RWPE2 (cell line): ENCODE measurements at regions not wholly inside any gene's neighbourhood (a gene's known extent, or its start where the extent isn't known, plus 50 kb on each side); places are given as distances from the start of the nearest gene placed in this dataset.

Experiments
- ATAC-seq: fragments of 200-7000 bp; cut with Tn5 transposase; 3 replicates; pipeline ENCODE4 v1.9.1; 2021; ENCODE audit warnings: low read depth
- DNase-seq: peaks from one replicate; pipeline ENCODE4 v3.0.0-alpha.2; 2020; ENCODE audit warnings: low spot score
- H3K27ac ChIP-seq: fragments of 450-650 bp; 2 replicates; pipeline ENCODE4 v1.5.1; 2017; ENCODE audit warnings: mild to moderate bottlenecking; ENCODE audit not compliant: poor library complexity, severe bottlenecking
- H3K27me3 ChIP-seq: fragments of 250-450 bp; sonication (Bioruptor Pico); 2 replicates; pipeline ENCODE4 v1.5.1; 2021; ENCODE audit warnings: mild to moderate bottlenecking, moderate library complexity; ENCODE audit not compliant: insufficient read depth, poor library complexity, severe bottlenecking
- H3K36me3 ChIP-seq: fragments of 250-450 bp; sonication (Bioruptor Pico); 2 replicates; pipeline ENCODE4 v1.5.1; 2020; ENCODE audit warnings: low read depth, mild to moderate bottlenecking, moderate library complexity
- H3K4me1 ChIP-seq: fragments of 250-450 bp; sonication (Bioruptor Pico); 2 replicates; pipeline ENCODE4 v1.5.1; 2021; ENCODE audit warnings: mild to moderate bottlenecking, moderate library complexity; ENCODE audit not compliant: insufficient read depth, poor library complexity, severe bottlenecking
- H3K4me3 ChIP-seq: fragments of 250-450 bp; sonication (Bioruptor Pico); 2 replicates; pipeline ENCODE4 v1.5.1; 2021; ENCODE audit warnings: mild to moderate bottlenecking, moderate library complexity; ENCODE audit not compliant: severe bottlenecking
- H3K9me3 ChIP-seq: fragments of 250-450 bp; sonication (Bioruptor Pico); 2 replicates; pipeline ENCODE4 v1.5.1; 2021; ENCODE audit warnings: mild to moderate bottlenecking, moderate library complexity; ENCODE audit not compliant: severe bottlenecking
- TF ChIP-seq, protein P1 (sequence below): fragments of 450-650 bp; IDR thresholded peaks from one replicate; pipeline ENCODE4 v1.5.1; 2017; ENCODE audit warnings: mild to moderate bottlenecking, moderate library complexity; ENCODE audit not compliant: poor library complexity, severe bottlenecking

- Histone ChIP-seq H3K4me1 (no peaks in the 10 kb centered on the region), H3K36me3 (no peaks in the 10 kb centered on the region), H3K27me3 (peaks cover 2% of the 10 kb centered on the region), H3K27ac (no peak overlapping the region), H3K4me3 (no peak overlapping the region), H3K9me3 (no peaks in the 10 kb centered on the region)
- ATAC-seq (no peak), DNase-seq (no peak)
- TF ChIP-seq, protein P1, sequence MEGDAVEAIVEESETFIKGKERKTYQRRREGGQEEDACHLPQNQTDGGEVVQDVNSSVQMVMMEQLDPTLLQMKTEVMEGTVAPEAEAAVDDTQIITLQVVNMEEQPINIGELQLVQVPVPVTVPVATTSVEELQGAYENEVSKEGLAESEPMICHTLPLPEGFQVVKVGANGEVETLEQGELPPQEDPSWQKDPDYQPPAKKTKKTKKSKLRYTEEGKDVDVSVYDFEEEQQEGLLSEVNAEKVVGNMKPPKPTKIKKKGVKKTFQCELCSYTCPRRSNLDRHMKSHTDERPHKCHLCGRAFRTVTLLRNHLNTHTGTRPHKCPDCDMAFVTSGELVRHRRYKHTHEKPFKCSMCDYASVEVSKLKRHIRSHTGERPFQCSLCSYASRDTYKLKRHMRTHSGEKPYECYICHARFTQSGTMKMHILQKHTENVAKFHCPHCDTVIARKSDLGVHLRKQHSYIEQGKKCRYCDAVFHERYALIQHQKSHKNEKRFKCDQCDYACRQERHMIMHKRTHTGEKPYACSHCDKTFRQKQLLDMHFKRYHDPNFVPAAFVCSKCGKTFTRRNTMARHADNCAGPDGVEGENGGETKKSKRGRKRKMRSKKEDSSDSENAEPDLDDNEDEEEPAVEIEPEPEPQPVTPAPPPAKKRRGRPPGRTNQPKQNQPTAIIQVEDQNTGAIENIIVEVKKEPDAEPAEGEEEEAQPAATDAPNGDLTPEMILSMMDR: no peak
Observed at GRCh38 chr5:40073927-40074326, 605.8 kb upstream of the PTGER4 start.

DNA sequence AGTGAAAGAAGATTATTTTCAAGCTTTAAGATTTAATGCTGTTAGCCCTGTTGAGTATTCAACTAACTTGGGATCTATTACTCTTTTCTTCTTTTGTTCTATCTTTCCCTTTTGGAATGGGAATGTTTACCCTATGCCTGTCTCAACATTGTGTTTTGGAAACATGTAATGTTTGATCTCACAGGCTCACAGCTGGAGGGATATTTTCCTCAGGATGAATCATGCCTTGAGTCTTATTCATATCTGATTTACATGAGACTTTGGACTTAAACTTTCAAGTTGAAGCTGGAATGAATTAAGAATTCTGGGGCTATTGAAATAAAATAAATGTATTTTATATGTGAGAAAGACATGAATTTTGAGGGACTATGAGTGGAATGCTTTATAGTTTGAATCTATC lies 607.8 kb upstream of the PTGER4 start:
- Histone ChIP-seq H3K4me3 (no peak overlapping the region), H3K4me1 (no peaks in the 10 kb centered on the region), H3K36me3 (no peaks in the 10 kb centered on the region), H3K27ac (no peak overlapping the region), H3K27me3 (peaks cover under 1% of the 10 kb centered on the region), H3K9me3 (no peaks in the 10 kb centered on the region)
- ATAC-seq: no peak
- TF ChIP-seq, protein P1: no peak
- no peak for DNase-seq

DNA sequence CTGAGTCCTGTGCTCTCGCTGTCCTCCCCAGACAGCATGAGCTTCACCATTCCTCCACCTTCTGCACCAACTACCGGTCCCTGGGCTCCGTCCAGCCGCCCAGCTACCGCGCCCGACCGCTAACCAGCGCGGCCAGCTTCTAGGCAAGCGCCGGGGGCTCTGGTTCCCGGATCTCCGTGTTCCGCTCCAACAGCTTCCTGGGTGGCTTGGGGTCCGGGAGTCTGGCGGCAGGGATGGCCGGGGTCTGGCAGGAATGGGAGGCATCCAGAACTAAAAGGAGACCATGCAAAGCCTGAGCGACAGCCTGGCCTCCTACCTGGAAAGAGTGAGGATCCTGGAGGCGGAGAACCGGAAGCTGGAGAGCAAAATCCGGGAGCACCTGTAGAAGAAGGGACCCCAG lies 613.1 kb upstream of the PTGER4 start:
- Histone ChIP-seq H3K4me3 (no peak overlapping the region), H3K27me3 (no peaks in the 10 kb centered on the region), H3K9me3 (no peaks in the 10 kb centered on the region), H3K36me3 (no peaks in the 10 kb centered on the region; the same call in 1 of the 2 replicates), H3K27ac (no peak overlapping the region), H3K4me1 (peaks cover 3% of the 10 kb centered on the region)
- TF ChIP-seq, protein P1: no peak
- ATAC-seq (no peak), DNase-seq (no peak)

GRCh38 chr5:40052808-40053207 lies 626.9 kb upstream of the PTGER4 start:
- peak; percentile 84 for ATAC-seq
- DNase-seq: no peak
- H3K27me3 ChIP-seq: no peaks in the 10 kb centered on the region
- no peak overlapping the region for H3K4me3 ChIP-seq
- no peaks in the 10 kb centered on the region for H3K4me1 ChIP-seq
- no peaks in the 10 kb centered on the region for H3K36me3 ChIP-seq
- no peaks in the 10 kb centered on the region for H3K9me3 ChIP-seq
- H3K27ac ChIP-seq: no peak overlapping the region
- TF ChIP-seq, protein P1: no peak

DNA sequence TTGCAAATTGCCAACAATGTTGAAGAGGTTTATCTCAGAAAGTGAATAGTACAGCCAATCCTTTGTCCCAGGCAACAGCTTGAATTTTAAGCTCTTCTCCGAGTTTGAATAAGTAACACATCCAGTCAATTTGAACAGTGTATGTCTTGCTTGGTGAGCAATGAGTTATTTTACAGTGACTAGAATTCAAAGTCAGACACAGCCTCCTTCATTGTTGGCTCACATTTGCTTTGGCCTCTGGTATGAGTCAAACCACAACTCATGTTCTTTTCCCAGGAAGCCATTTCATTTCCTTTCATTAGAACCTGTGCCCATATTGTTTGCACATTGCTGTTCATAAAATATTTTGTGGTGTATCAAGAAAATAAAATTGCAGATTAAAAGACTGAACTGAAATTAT lies 622.0 kb upstream of the DAB2 start:
- DNase-seq (no peak), ATAC-seq (peak; percentile 84)
- no peak overlapping the region for H3K27ac ChIP-seq
- peaks cover 1% of the 10 kb centered on the region for H3K4me1 ChIP-seq
- H3K9me3 ChIP-seq: no peaks in the 10 kb centered on the region
- H3K27me3 ChIP-seq: no peaks in the 10 kb centered on the region
- no peak overlapping the region for H3K4me3 ChIP-seq
- no peaks in the 10 kb centered on the region for H3K36me3 ChIP-seq
- TF ChIP-seq, protein P1: no peak
